ENCODE measurements at regions not wholly inside any gene's neighbourhood (a gene's known extent, or its start where the extent isn't known, plus 50 kb on each side); places are given as distances from the start of the nearest gene placed in this dataset.

DNA sequence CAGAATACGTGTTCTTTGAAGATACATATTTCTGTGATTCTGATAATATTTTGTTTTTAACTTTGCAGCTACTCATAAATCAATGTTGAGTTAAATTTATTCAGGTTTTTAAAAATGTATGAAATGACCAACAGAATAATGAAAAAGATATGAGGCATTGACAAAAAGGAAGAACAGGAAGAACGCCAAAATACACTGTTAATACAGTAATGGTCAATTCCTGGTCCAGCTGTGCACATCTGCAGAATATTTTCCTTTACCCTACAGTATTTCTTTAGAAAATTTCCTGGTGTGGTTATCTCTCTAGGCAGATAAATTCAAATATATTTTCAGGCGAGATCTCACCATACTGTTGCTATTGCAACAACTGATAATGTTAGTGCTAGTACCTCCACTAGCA is 203.2 kb upstream of the DGKB start:
- DNase-seq (ENCODE audit: low read depth in 1 of 2, low spot score in 2 of 2) (no peak), FAIRE-seq (no peak)
- Histone ChIP-seq H2BK120ac (replicated peaks; ENCODE audit: low read depth, low read length) (no peak overlapping the region), H3K23ac (ENCODE audit: insufficient read length) (no peak overlapping the region), H3K36me3 (ENCODE audit: control insufficient read depth in 2 of 4, insufficient read depth in 4 of 4, low read length in 3 of 4) (no peaks in the 10 kb centered on the region), H3K9me3 (ENCODE audit: insufficient read depth in 2 of 2, low read depth in 1 of 2, low read length in 1 of 2) (no peaks in the 10 kb centered on the region; a peak in 1 of 4 replicates), H4K8ac (ENCODE audit: extremely low read depth, insufficient read depth, low read length) (no peak overlapping the region), H3K56ac (replicated peaks; ENCODE audit: insufficient read length, low read depth, low read length) (no peak overlapping the region), H2AFZ (ENCODE audit: low read length) (no peak overlapping the region), H2BK5ac (ENCODE audit: low read depth, low read length) (no peak overlapping the region), H3K23me2 (ENCODE audit: low read depth, low read length) (no peaks in the 10 kb centered on the region; the same call in 1 of the 2 replicates), H3K79me1 (ENCODE audit: low read depth, low read length) (no peaks in the 10 kb centered on the region), H4K5ac (ENCODE audit: insufficient read length, low read depth, low read length) (no peak overlapping the region), H3K4me3 (ENCODE audit: extremely low read depth in 1 of 4, insufficient read depth in 2 of 4, low read depth in 3 of 4, low read length in 4 of 4) (no peak overlapping the region), H3K4me1 (replicated peaks in 1 of 4; ENCODE audit: control insufficient read depth in 3 of 4, insufficient read depth in 4 of 4, low read length in 3 of 4) (no peaks in the 10 kb centered on the region), H3K27ac (ENCODE audit: low read depth, low read length) (no peak overlapping the region), H4K20me1 (replicated peaks in 1 of 2; ENCODE audit: control insufficient read depth in 1 of 2, insufficient read depth in 2 of 2, low read length in 2 of 2) (no peaks in the 10 kb centered on the region), H2AK5ac (ENCODE audit: low read depth, low read length) (no peak overlapping the region), H2BK20ac (ENCODE audit: low read length) (no peak overlapping the region), H2BK12ac (ENCODE audit: low read depth, low read length) (no peak overlapping the region), H3K79me2 (ENCODE audit: control insufficient read depth in 1 of 2, insufficient read depth in 2 of 2, low read length in 2 of 2) (no peaks in the 10 kb centered on the region), H3K18ac (ENCODE audit: extremely low read depth, low read length) (no peak overlapping the region), H3K4me2 (ENCODE audit: insufficient read depth in 1 of 2, low read depth in 2 of 2, low read length in 2 of 2) (no peak overlapping the region), H3K9ac (replicated peaks in 1 of 4; ENCODE audit: extremely low read depth in 1 of 4, low read depth in 3 of 4, low read length in 3 of 4) (no peak overlapping the region), H3K14ac (ENCODE audit: insufficient read length) (no peak overlapping the region), H2BK15ac (ENCODE audit: low read length) (no peak overlapping the region), H3K4ac (replicated peaks; ENCODE audit: insufficient read length, low read depth, low read length) (no peak overlapping the region), H3K27me3 (replicated peaks in 1 of 4; ENCODE audit: control insufficient read depth in 3 of 4, extremely low read depth in 1 of 4, insufficient read depth in 3 of 4, low read length in 3 of 4) (no peaks in the 10 kb centered on the region), H4K91ac (replicated peaks; ENCODE audit: insufficient read length, low read length) (no peak overlapping the region)
- ChIA-PET CTCF (ENCODE audit: partially characterized antibody) (no interaction called here), POLR2A (ENCODE audit: partially characterized antibody) (no interaction called here)
- TF ChIP-seq, protein P1, sequence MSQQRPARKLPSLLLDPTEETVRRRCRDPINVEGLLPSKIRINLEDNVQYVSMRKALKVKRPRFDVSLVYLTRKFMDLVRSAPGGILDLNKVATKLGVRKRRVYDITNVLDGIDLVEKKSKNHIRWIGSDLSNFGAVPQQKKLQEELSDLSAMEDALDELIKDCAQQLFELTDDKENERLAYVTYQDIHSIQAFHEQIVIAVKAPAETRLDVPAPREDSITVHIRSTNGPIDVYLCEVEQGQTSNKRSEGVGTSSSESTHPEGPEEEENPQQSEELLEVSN (IDR thresholded peaks at IDR 0.05): no peak
- no peak for TF ChIP-seq NRF1 (IDR thresholded peaks at IDR 0.05; ENCODE audit: low read depth, low read length)
- WGBS, 2 experiments (ENCODE audit: extremely low coverage in 1 of 2, insufficient coverage in 1 of 2, insufficient read length in 1 of 2, insufficient replicate concordance in 2 of 2, low coverage in 1 of 2, low lambda C conversion rate in 2 of 2, missing lambda C conversion rate in 1 of 2): 88% methylated on average over 3 of the region's 3 CpGs; no CpG with 5 or more reads in 1 of the 2 experiments
